GM12872 (cell line): ENCODE measurements at regions not wholly inside any gene's neighbourhood (a gene's known extent, or its start where the extent isn't known, plus 50 kb on each side); places are given as distances from the start of the nearest gene placed in this dataset.

Experiments
- TF ChIP-seq, protein P1 (sequence below): IDR thresholded peaks from 3 replicates; pipeline ENCODE4 v1.5.1; 2011; ENCODE audit warnings: low read depth, mild to moderate bottlenecking, low read length, moderate library complexity; ENCODE audit not compliant: insufficient read depth

DNA sequence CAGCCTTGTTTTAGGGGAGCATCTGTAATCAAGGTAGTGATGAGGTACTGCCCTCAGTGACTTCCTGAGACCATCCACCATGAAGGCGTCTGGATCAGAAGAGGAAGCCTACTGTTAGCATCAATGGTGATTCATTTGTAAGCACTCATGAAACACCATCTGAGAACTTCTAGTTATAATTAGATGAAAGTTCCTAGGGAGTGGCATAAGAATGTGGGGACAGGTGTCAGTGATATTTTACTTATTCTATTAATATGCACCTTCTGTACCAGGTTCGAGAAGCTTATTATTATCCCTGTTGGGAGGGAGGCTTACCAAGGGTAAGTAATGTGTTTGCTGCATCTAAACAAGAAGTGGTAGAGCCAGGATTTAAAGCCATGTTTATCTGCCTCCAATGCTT, 295.8 kb upstream of the TBL1XR1 start:
- TF ChIP-seq, protein P1, sequence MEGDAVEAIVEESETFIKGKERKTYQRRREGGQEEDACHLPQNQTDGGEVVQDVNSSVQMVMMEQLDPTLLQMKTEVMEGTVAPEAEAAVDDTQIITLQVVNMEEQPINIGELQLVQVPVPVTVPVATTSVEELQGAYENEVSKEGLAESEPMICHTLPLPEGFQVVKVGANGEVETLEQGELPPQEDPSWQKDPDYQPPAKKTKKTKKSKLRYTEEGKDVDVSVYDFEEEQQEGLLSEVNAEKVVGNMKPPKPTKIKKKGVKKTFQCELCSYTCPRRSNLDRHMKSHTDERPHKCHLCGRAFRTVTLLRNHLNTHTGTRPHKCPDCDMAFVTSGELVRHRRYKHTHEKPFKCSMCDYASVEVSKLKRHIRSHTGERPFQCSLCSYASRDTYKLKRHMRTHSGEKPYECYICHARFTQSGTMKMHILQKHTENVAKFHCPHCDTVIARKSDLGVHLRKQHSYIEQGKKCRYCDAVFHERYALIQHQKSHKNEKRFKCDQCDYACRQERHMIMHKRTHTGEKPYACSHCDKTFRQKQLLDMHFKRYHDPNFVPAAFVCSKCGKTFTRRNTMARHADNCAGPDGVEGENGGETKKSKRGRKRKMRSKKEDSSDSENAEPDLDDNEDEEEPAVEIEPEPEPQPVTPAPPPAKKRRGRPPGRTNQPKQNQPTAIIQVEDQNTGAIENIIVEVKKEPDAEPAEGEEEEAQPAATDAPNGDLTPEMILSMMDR = no peak

DNA sequence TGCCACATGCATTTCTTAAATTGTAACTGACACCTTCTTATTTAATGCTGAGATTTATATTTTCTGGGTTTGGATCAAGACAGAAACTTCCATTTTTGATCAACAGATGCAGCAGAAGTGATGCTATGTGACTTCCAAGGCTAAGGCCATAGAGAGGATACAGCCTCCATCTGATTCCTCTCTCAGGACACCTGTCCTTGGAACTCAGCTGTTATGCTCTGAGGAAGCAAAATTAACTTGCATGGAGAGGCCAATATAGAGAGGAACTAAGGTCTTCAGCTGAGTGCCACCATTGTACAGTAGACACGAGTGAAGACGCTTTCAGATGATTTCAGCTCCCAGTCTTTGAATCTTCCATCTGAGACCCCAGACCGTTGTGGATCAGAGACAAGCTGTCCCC, 296.9 kb upstream of the TBL1XR1 start:
- TF ChIP-seq, protein P1 = no peak

DNA sequence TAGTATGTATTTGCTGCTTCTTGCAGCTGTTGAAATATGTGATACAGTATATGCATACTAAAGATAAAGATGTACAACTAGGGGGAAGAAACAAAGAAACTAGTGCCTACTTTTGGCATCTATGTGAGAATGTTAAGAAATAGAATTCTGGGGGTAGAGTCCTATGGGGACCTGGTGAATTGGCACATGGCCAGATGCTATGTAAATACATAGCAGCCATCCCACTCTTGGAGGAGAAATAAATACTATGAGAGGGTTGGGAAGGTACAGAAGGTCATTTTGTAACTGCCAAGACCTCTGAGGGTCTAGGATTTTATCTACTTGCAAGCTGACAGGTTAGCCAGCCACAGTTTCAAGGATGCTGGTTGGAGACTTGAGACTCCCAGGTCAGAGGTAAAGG, 298.3 kb upstream of the TBL1XR1 start:
- TF ChIP-seq, protein P1 = no peak

DNA sequence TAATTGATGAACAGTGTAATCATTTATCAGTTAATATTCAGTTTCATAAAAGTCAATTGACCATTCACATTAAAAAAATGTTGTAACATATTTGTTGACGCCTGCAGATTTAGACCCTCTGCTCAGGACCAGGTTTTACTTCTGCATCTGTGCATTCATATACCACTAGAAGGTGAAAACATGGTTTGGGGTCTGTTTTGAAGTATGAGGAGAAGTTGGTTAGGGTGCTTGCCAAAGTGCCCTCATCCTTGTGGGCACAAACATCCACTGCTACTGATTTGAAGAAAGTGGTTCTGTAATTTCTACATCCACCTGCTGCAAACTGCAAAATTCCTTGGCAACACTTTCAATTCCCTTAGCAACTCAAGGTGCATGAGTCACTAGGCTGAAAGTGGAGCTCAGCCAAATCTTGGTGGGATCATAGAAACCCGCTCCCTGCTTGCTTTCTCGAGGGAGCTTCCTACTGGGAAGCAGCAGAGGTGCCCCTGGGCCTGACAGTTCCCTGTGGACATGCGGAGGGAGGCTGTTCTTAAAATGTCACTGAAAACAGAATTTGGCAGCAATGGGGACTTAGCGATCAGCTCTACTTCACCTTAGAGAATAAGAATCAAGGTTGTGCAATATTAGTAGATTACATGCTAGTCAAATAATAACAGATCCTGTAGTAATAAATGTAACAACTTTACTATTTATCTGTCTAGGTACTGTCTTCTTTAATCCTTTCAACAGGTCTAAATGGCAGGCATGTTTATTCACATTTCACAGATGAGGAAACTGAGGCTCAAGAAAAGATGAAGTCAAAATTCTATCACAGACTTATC, 301.0 kb upstream of the TBL1XR1 start:
- TF ChIP-seq, protein P1 = no peak

DNA sequence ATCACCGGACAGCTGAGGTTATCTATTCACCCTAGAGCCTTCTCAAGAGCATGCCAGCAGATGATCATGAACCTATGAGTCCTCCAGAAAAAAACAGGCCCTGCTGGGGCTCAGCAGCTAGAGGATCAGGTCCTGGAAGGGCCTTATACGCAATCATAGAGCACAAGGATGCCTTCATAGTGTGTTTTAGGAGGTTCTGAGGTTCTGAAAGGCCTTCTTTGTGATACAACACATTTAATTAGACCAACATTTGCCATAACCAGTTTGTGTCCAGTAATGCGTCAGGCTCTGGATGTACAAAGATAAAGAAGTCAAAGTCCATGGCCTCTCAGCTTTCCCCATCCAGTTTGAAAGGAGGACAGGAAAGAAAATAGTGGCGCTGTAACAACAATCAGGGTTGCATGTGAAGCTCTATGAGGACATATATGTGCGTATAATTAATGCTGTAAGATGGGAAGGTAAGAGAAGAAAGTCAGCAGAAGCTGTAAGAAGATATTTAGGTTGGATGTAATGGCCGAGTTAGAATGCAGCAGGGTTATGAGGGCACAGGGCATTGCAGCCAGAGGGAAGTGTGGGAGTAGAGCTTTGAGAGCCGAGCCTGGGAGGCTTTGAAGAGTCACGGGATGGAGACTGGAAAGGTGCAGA, 302.6 kb upstream of the TBL1XR1 start:
- TF ChIP-seq, protein P1 = no peak

DNA sequence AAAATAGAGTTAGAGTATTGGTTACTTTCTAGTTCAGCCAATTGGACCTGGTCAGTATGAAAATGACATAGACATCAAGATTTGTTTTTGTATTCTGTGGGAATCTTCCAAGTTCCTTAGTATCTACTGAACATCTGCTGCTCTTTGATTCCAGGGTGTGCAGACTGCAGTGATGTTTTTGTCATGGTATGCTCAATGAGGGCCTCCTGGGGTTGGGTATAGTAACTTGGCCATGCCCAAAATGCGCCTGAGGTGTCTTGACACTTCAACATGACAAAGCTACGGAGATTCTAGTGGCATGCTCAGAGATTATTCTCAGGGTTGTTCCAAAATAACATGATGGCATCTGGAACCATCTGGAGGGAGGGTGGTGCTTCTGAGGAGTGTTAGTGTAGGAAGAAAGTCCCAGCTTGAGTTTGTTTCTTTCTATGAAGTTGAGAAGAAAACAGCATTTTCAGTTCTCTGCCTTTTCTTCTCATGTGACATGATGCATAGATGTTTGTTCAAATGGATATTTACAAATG, 313.5 kb upstream of the TBL1XR1 start:
- TF ChIP-seq, protein P1 = no peak

DNA sequence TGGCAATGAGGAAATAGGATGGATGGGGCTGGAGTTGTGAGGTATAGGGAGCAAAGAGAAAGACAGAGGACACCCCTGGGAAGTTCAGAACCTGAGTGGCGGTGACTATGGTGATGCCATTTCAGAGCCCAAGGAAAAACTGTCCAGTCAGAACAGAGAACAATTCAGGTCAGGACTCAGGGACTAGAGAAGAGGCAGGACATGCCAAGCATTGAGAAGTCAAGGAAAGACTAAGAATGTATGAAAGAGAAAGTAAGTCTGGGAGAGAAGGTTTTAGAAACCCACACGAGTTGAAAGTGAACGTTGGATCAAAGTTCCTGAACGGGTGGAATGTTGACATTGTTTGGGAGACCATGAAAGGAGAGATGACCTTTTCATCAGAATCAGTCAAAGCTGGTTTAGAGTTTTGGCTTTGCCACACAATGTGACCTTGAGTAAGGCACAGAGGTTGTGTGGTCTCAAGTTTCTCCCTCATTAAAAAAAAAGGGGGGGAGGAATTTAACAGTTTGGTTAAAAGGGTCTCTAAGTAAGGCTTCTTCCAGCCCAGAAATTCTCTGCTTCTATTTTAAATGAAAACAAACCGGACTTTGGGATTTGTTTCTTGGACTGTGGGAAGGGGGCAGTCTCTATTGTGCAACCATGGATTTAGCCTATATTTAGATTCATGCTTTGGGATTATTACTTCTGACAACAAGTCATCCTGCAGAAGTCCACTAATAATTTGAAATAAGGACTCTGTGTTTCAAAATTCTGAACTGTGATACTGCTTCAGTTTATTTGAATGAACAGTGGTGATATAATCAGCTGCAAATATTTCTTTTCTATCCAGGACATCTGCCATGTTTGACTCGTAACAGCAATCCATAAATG, 315.9 kb upstream of the TBL1XR1 start:
- TF ChIP-seq, protein P1 = no peak
